HG03520 (cell line): ENCODE measurements at regions not wholly inside any gene's neighbourhood (a gene's known extent, or its start where the extent isn't known, plus 50 kb on each side); places are given as distances from the start of the nearest gene placed in this dataset.

Source experiments
- ATAC-seq: cut with Tn5 transposase; IDR thresholded peaks from one replicate; pipeline ENCODE4 v1.9.1; 2021; ENCODE audit warnings: mild to moderate bottlenecking, moderate library complexity; ENCODE audit not compliant: unreplicated experiment

- no peak for ATAC-seq
These were observed 125.3 kb downstream of the TSHZ3 start for GRCh38 chr19:31223740-31224534.

- ATAC-seq, result no peak
These were observed 128.7 kb downstream of the TSHZ3 start for GRCh38 chr19:31220540-31220939.

- no peak for ATAC-seq
These were observed 134.2 kb downstream of the TSHZ3 start for GRCh38 chr19:31214997-31215396.

GRCh38 chr19:31214086-31214485, 135.2 kb downstream of the TSHZ3 start:
- ATAC-seq, result no peak

- ATAC-seq, result no peak
These were observed 138.1 kb downstream of the TSHZ3 start for GRCh38 chr19:31211088-31211487.

- ATAC-seq, result no peak
These were observed 143.2 kb downstream of the TSHZ3 start for GRCh38 chr19:31205887-31206518.

GRCh38 chr19:31204115-31204514, 145.1 kb downstream of the TSHZ3 start:
- no peak for ATAC-seq

GRCh38 chr19:31185261-31185660, 164.0 kb downstream of the TSHZ3 start:
- ATAC-seq, result no peak

- no peak for ATAC-seq
These were observed 167.7 kb downstream of the TSHZ3 start for GRCh38 chr19:31181535-31181934.

- no peak for ATAC-seq
These were observed 168.3 kb downstream of the TSHZ3 start for GRCh38 chr19:31180907-31181306.

- ATAC-seq, result no peak
These were observed 169.8 kb downstream of the TSHZ3 start for GRCh38 chr19:31179471-31179852.

GRCh38 chr19:31178833-31179470, 170.3 kb downstream of the TSHZ3 start:
- ATAC-seq, result no peak

- no peak for ATAC-seq
These were observed 172.0 kb downstream of the TSHZ3 start for GRCh38 chr19:31177246-31177645.

GRCh38 chr19:31175564-31176348, 173.5 kb downstream of the TSHZ3 start:
- no peak for ATAC-seq

- no peak for ATAC-seq
These were observed 174.3 kb downstream of the TSHZ3 start for GRCh38 chr19:31174948-31175347.

- no peak for ATAC-seq
These were observed 175.2 kb downstream of the TSHZ3 start for GRCh38 chr19:31173991-31174390.

- ATAC-seq, result no peak
These were observed 177.3 kb downstream of the TSHZ3 start for GRCh38 chr19:31171936-31172335.

- ATAC-seq, result no peak
These were observed 179.2 kb downstream of the TSHZ3 start for GRCh38 chr19:31170046-31170445.

GRCh38 chr19:31168106-31168625, 181.1 kb downstream of the TSHZ3 start:
- no peak for ATAC-seq

- ATAC-seq, result no peak
These were observed 181.5 kb downstream of the TSHZ3 start for GRCh38 chr19:31167690-31168089.

- no peak for ATAC-seq
These were observed 183.0 kb downstream of the TSHZ3 start for GRCh38 chr19:31166206-31166605.
